Esophagus muscularis mucosa (tissue), 4 donors: ENCODE measurements at regions not wholly inside any gene's neighbourhood (a gene's known extent, or its start where the extent isn't known, plus 50 kb on each side); places are given as distances from the start of the nearest gene placed in this dataset.

Experiments
- CTCF ChIP-seq, 3 experiments: fragments of 200-600 bp in 2 of 3; fragments of 450-650 bp in 1 of 3; sonication (generic) in 2 of 3; IDR thresholded peaks; one replicate each; pipeline ENCODE4 v1.5.1; 2017 to 2019; ENCODE audit warnings: antibody characterized with exemption in 3 of 3, mild to moderate bottlenecking in 2 of 3, moderate library complexity in 1 of 3
- EP300 ChIP-seq: sonication (generic); formaldehyde crosslinking; IDR thresholded peaks from one replicate; pipeline ENCODE4 v1.6.1; 2017; ENCODE audit warnings: antibody characterized with exemption
- POLR2A ChIP-seq: fragments of 450-650 bp; IDR thresholded peaks from one replicate; pipeline ENCODE4 v1.6.1; 2017; ENCODE audit warnings: antibody characterized with exemption, moderate library complexity, mild to moderate bottlenecking, low read depth
- POLR2AphosphoS5 ChIP-seq, 2 donors: sonication (generic); formaldehyde crosslinking; IDR thresholded peaks; one replicate each; pipeline ENCODE4 v1.6.1; 2017; ENCODE audit warnings: antibody characterized with exemption in 2 of 2

- no peak for TF ChIP-seq CTCF (IDR thresholded peaks at IDR 0.05)
- TF ChIP-seq POLR2A: no peak
- no peak for TF ChIP-seq POLR2AphosphoS5 (IDR thresholded peaks at IDR 0.05)
- TF ChIP-seq EP300: no peak
Observed at GRCh38 chr19:46921071-46921470, 60.3 kb downstream of the ARHGAP35 start.
